Hematopoietic multipotent progenitor cell treated with erythropoietin and hydrocortisone succinate and interleukin-3 and kit ligand, for 6 days (in vitro differentiated cells): ENCODE measurements at regions not wholly inside any gene's neighbourhood (a gene's known extent, or its start where the extent isn't known, plus 50 kb on each side); places are given as distances from the start of the nearest gene placed in this dataset.
"Not testable (repeated sequence)": the region's sequence is repeated elsewhere in the genome, so short reads cannot be mapped to it uniquely, and the experiment has no call there.

Experiments
- DNase-seq: peaks from one replicate; pipeline ENCODE4 v3.0.0-alpha.2; 2015

GRCh38 chr10:90197766-90198165 lies 496.4 kb downstream of the KIF20B start:
- no peak for DNase-seq

GRCh38 chr10:90199093-90199492 lies 497.7 kb downstream of the KIF20B start:
- no peak for DNase-seq

GRCh38 chr10:90199513-90199912 lies 498.1 kb downstream of the KIF20B start:
- DNase-seq = no peak

GRCh38 chr10:90204131-90204955 lies 503.0 kb downstream of the KIF20B start:
- DNase-seq = no peak

GRCh38 chr10:90204956-90205314 lies 503.5 kb downstream of the KIF20B start:
- DNase-seq = no peak

GRCh38 chr10:90205340-90205739 lies 503.9 kb downstream of the KIF20B start:
- DNase-seq = no peak

- DNase-seq = no peak
Measured at GRCh38 chr10:90213346-90213745, 512.0 kb downstream of the KIF20B start.

- DNase-seq = no peak
Measured at GRCh38 chr10:90218846-90219245, 517.5 kb downstream of the KIF20B start.

GRCh38 chr10:90222372-90222771 lies 521.0 kb downstream of the KIF20B start:
- no peak for DNase-seq

GRCh38 chr10:90222939-90223338 lies 521.5 kb downstream of the KIF20B start:
- no peak for DNase-seq

- no peak for DNase-seq
Measured at GRCh38 chr10:90224791-90225566, 523.6 kb downstream of the KIF20B start.

GRCh38 chr10:90226517-90226916 lies 525.1 kb downstream of the KIF20B start:
- no peak for DNase-seq

GRCh38 chr10:90227217-90227656 lies 525.8 kb downstream of the KIF20B start:
- DNase-seq = no peak

- DNase-seq = no peak
Measured at GRCh38 chr10:90227786-90228185, 526.4 kb downstream of the KIF20B start.

GRCh38 chr10:90229486-90229885 lies 528.1 kb downstream of the KIF20B start:
- no peak for DNase-seq

- not testable (repeated sequence) for DNase-seq
Measured at GRCh38 chr10:90233805-90234204, 532.4 kb downstream of the KIF20B start.

GRCh38 chr10:90245623-90246022 lies 544.2 kb downstream of the KIF20B start:
- no peak for DNase-seq

GRCh38 chr10:90250784-90251183 lies 549.4 kb downstream of the KIF20B start:
- not testable (repeated sequence) for DNase-seq

- DNase-seq = no peak
Measured at GRCh38 chr10:90269699-90270098, 568.3 kb downstream of the KIF20B start.

GRCh38 chr10:90274721-90275468 lies 573.5 kb downstream of the KIF20B start:
- no peak for DNase-seq

- DNase-seq = no peak
Measured at GRCh38 chr10:90276894-90277475, 575.6 kb downstream of the KIF20B start.

GRCh38 chr10:90286406-90286805 lies 571.4 kb downstream of the HTR7 start:
- no peak for DNase-seq

GRCh38 chr10:90286941-90287340 lies 570.9 kb downstream of the HTR7 start:
- DNase-seq = no peak
